IMR-90 (cell line): ENCODE measurements at regions not wholly inside any gene's neighbourhood (a gene's known extent, or its start where the extent isn't known, plus 50 kb on each side); places are given as distances from the start of the nearest gene placed in this dataset.

Source experiments
- ATAC-seq: fragments of 200-7000 bp; cut with Tn5 transposase; 2 replicates; pipeline ENCODE4 v1.9.1; 2020; ENCODE audit warnings: low read depth, mild to moderate bottlenecking, moderate library complexity
- BruUV-seq: library from RNA; stranded (reverse); fragments of 400-500 nt; replicated peaks from 2 replicates; lab custom pipeline; 2021; lab: Mats Ljungman, UMichigan
- CTCF ChIA-PET: fragments of 300-600 bp; formaldehyde crosslinking; extraction: SDS; loops from one replicate; lab custom pipeline; 2021; ENCODE audit warnings: antibody characterized with exemption; lab: Yijun Ruan, JAX
- POLR2A ChIA-PET: fragments of 300-600 bp; sonication (Branson Sonifier 250); formaldehyde crosslinking; loops from one replicate; lab custom pipeline; 2022; ENCODE audit warnings: antibody characterized with exemption; ENCODE audit not compliant: unreplicated experiment; lab: Charles Lee
- DNase-seq: peaks from one replicate; pipeline ENCODE4 v3.0.0; 2013
- H2AFZ ChIP-seq: replicated peaks from 2 replicates; pipeline ENCODE3; 2013; ENCODE audit warnings: low read length, mild to moderate bottlenecking; ENCODE audit not compliant: poor library complexity
- H2AK5ac ChIP-seq: 2 replicates; pipeline ENCODE4 v1.6.1; 2013; ENCODE audit warnings: low read depth, low read length, inconsistent platforms
- H2AK9ac ChIP-seq: replicated peaks from 2 replicates; pipeline ENCODE3; 2013; ENCODE audit warnings: mild to moderate bottlenecking, low read depth, low read length, moderate library complexity; ENCODE audit not compliant: poor library complexity
- H2BK120ac ChIP-seq: 2 replicates; pipeline ENCODE4 v1.6.1; 2013; ENCODE audit warnings: low read depth, low read length, inconsistent platforms
- H2BK15ac ChIP-seq: 3 replicates; pipeline ENCODE4 v1.6.1; 2013; ENCODE audit warnings: low read depth, low read length, inconsistent platforms
- H2BK20ac ChIP-seq: 2 replicates; pipeline ENCODE4 v1.6.1; 2013; ENCODE audit warnings: low read depth, mild to moderate bottlenecking, inconsistent platforms, low read length, moderate library complexity
- H2BK5ac ChIP-seq: 2 replicates; pipeline ENCODE4 v1.6.1; 2013; ENCODE audit warnings: mild to moderate bottlenecking, low read depth, low read length, inconsistent platforms; ENCODE audit not compliant: poor library complexity, severe bottlenecking
- H3K14ac ChIP-seq: replicated peaks from 2 replicates; pipeline ENCODE4 v1.6.1; 2013; ENCODE audit warnings: low read depth, low read length, inconsistent platforms
- H3K18ac ChIP-seq: 2 replicates; pipeline ENCODE4 v1.6.1; 2013; ENCODE audit warnings: low read depth, low read length, control low read depth
- H3K23ac ChIP-seq: 2 replicates; pipeline ENCODE4 v1.6.1; 2013; ENCODE audit warnings: low read depth, low read length, inconsistent platforms
- H3K27ac ChIP-seq: 2 replicates; pipeline ENCODE4 v1.5.1; 2013; ENCODE audit warnings: mild to moderate bottlenecking, control low read depth, low read length; ENCODE audit not compliant: insufficient read depth
- H3K27me3 ChIP-seq: 2 replicates; pipeline ENCODE4 v1.6.1; 2013; ENCODE audit warnings: low read length; ENCODE audit not compliant: control insufficient read depth, insufficient read depth
- H3K36me3 ChIP-seq: 2 replicates; pipeline ENCODE4 v1.6.1; 2013; ENCODE audit warnings: low read length, mixed read lengths; ENCODE audit not compliant: control insufficient read depth, insufficient read depth
- H3K4ac ChIP-seq: 2 replicates; pipeline ENCODE4 v1.6.1; 2013; ENCODE audit warnings: low read depth, low read length, inconsistent platforms
- H3K4me1 ChIP-seq: 2 replicates; pipeline ENCODE4 v1.6.1; 2013; ENCODE audit warnings: low read length, mixed read lengths; ENCODE audit not compliant: control insufficient read depth, insufficient read depth
- H3K4me2 ChIP-seq: 2 replicates; pipeline ENCODE4 v1.6.1; 2013; ENCODE audit warnings: low read depth, mild to moderate bottlenecking, control low read depth, low read length, moderate library complexity
- H3K4me3 ChIP-seq: 2 replicates; pipeline ENCODE4 v1.5.1; 2013; ENCODE audit warnings: low read depth, mild to moderate bottlenecking, control low read depth, low read length, moderate library complexity; ENCODE audit not compliant: insufficient read depth
- H3K56ac ChIP-seq: 2 replicates; pipeline ENCODE4 v1.6.1; 2013; ENCODE audit warnings: low read length, inconsistent platforms; ENCODE audit not compliant: insufficient read depth; ENCODE audit errors: extremely low read depth
- H3K79me1 ChIP-seq, 2 experiments: 2 replicates each; pipeline ENCODE4 v1.6.1; 2013; ENCODE audit warnings: low read length in 2 of 2, inconsistent platforms in 1 of 2, low read depth in 1 of 2
- H3K9ac ChIP-seq: 2 replicates; pipeline ENCODE4 v1.6.1; 2013; ENCODE audit warnings: low read depth, low read length, control low read depth
- H3K9me1 ChIP-seq: 2 replicates; pipeline ENCODE4 v1.6.1; 2013; ENCODE audit warnings: low read length, inconsistent platforms; ENCODE audit not compliant: insufficient read depth
- H3K9me3 ChIP-seq: 2 replicates; pipeline ENCODE4 v1.6.1; 2013; ENCODE audit warnings: low read length; ENCODE audit not compliant: control insufficient read depth, insufficient read depth
- H4K20me1 ChIP-seq: 2 replicates; pipeline ENCODE4 v1.6.1; 2013; ENCODE audit warnings: low read length, inconsistent platforms; ENCODE audit not compliant: insufficient read depth
- H4K5ac ChIP-seq: 2 replicates; pipeline ENCODE4 v1.6.1; 2013; ENCODE audit warnings: mild to moderate bottlenecking, low read depth, low read length, control low read depth
- H4K8ac ChIP-seq, 2 experiments: 2 replicates each; pipeline ENCODE4 v1.6.1; 2013; ENCODE audit warnings: low read depth in 2 of 2, low read length in 2 of 2, control low read depth in 1 of 2, inconsistent platforms in 1 of 2
- H4K91ac ChIP-seq: 2 replicates; pipeline ENCODE4 v1.6.1; 2013; ENCODE audit warnings: low read depth, low read length, inconsistent platforms; ENCODE audit not compliant: insufficient read depth
- BHLHE40 ChIP-seq: fragments of 150-350 bp; IDR thresholded peaks from 2 replicates; pipeline ENCODE4 v1.6.1; 2016; ENCODE audit warnings: mild to moderate bottlenecking, low read depth, low read length
- CEBPB ChIP-seq: IDR thresholded peaks from 2 replicates; pipeline ENCODE4 v1.6.1; 2012; ENCODE audit warnings: low read depth, low read length, improper control_type of control experiment
- CHD1 ChIP-seq: IDR thresholded peaks from 2 replicates; pipeline ENCODE4 v1.6.1; 2012; ENCODE audit warnings: low read depth, low read length, improper control_type of control experiment
- CTCF ChIP-seq: conservative IDR thresholded peaks from 2 replicates; pipeline ENCODE4 v1.5.1; 2012; ENCODE audit warnings: mild to moderate bottlenecking, low read depth, low read length, improper control_type of control experiment
- ELK1 ChIP-seq: fragments of 150-350 bp; IDR thresholded peaks from 2 replicates; pipeline ENCODE4 v1.6.1; 2016; ENCODE audit warnings: low read depth, mild to moderate bottlenecking, low read length, moderate library complexity, borderline replicate concordance
- FOS ChIP-seq: fragments of 150-350 bp; IDR thresholded peaks from 2 replicates; pipeline ENCODE4 v1.6.1; 2016; ENCODE audit warnings: low read depth, low read length
- MAFK ChIP-seq: IDR thresholded peaks from 2 replicates; pipeline ENCODE4 v1.6.1; 2012; ENCODE audit warnings: low read depth, low read length, improper control_type of control experiment
- MAZ ChIP-seq: IDR thresholded peaks from 2 replicates; pipeline ENCODE4 v1.6.1; 2012; ENCODE audit warnings: low read depth, mild to moderate bottlenecking, low read length, improper control_type of control experiment, moderate library complexity, borderline replicate concordance
- MXI1 ChIP-seq: IDR thresholded peaks from 2 replicates; pipeline ENCODE4 v1.6.1; 2012; ENCODE audit warnings: low read depth, mild to moderate bottlenecking, low read length, moderate library complexity, borderline replicate concordance
- NFE2L2 ChIP-seq: fragments of 150-350 bp; IDR thresholded peaks from 2 replicates; pipeline ENCODE4 v1.6.1; 2016; ENCODE audit warnings: low read depth, mild to moderate bottlenecking, low read length
- POLR2A ChIP-seq: IDR thresholded peaks from 2 replicates; pipeline ENCODE4 v1.6.1; 2012; ENCODE audit warnings: mild to moderate bottlenecking, low read depth, low read length
- RAD21 ChIP-seq: IDR thresholded peaks from 2 replicates; pipeline ENCODE4 v1.6.1; 2012; ENCODE audit warnings: low read length, improper control_type of control experiment
- RCOR1 ChIP-seq: IDR thresholded peaks from 2 replicates; pipeline ENCODE4 v1.6.1; 2012; ENCODE audit warnings: mild to moderate bottlenecking, low read length, improper control_type of control experiment; ENCODE audit not compliant: insufficient replicate concordance
- RFX5 ChIP-seq: IDR thresholded peaks from 2 replicates; pipeline ENCODE4 v1.8.0; 2012; ENCODE audit warnings: low read depth, mild to moderate bottlenecking, low read length, moderate library complexity
- SMC3 ChIP-seq: fragments of 150-350 bp; IDR thresholded peaks from 2 replicates; pipeline ENCODE4 v1.6.1; 2016; ENCODE audit warnings: low read depth, mild to moderate bottlenecking, antibody characterized with exemption, low read length, moderate library complexity
- USF2 ChIP-seq: fragments of 150-350 bp; IDR thresholded peaks from 2 replicates; pipeline ENCODE4 v1.6.1; 2017; ENCODE audit warnings: mild to moderate bottlenecking, antibody characterized with exemption, low read length, low read depth
- WGBS, 2 experiments: methylation state at CpG; one replicate each; pipeline versions ENCODE4 v1.1.5 to v1.1.7; 2013; ENCODE audit warnings: missing lambda C conversion rate in 2 of 2; ENCODE audit not compliant: insufficient read length in 1 of 2; ENCODE audit errors: extremely low coverage in 2 of 2; 5-methylcytosine and 5-hydroxymethylcytosine counted together
- dilution Hi-C: fragments of 300-500 bp; cut with HindIII; formaldehyde crosslinking; loops from one replicate; pipeline ENCODE4 v1.14.3; 2018; ENCODE audit warnings: low sequenced_read_pairs; ENCODE audit not compliant: unreplicated experiment
- in situ Hi-C: fragments of 300-500 bp; cut with MboI; formaldehyde crosslinking; loops from 3 replicates; pipeline ENCODE4 v1.14.3; 2019; ENCODE audit warnings: low sequenced_read_pairs, inconsistent platforms, mixed read lengths
- intact Hi-C: fragments of 100-400 bp; cut with micrococcal nuclease; formaldehyde crosslinking; loops from 2 replicates; pipeline ENCODE4 v1.10.0; 2022

GRCh38 chr2:52341732-52342131 is 1309.8 kb upstream of the NRXN1 start:
- CTCF ChIA-PET: no interaction called here
- H2BK15ac ChIP-seq: peak overlapping the region; percentile 36; the same call in 1 of the 3 replicates
- H4K8ac ChIP-seq: no peak overlapping the region
- H3K9ac ChIP-seq: no peak overlapping the region
- no TSS peak for BruUV-seq
- H2AK5ac ChIP-seq: peak overlapping the region; percentile 41; the same call in 1 of the 2 replicates
- no peaks in the 10 kb centered on the region for H3K27me3 ChIP-seq
- TF ChIP-seq FOS: no peak
- no peak for TF ChIP-seq CEBPB
- TF ChIP-seq NFE2L2: no peak
- TF ChIP-seq CTCF: no peak
- TF ChIP-seq RCOR1: no peak
- TF ChIP-seq USF2: no peak
- no peak for TF ChIP-seq BHLHE40
- no peak for TF ChIP-seq MAFK
- no peak for TF ChIP-seq RFX5
- no peak for TF ChIP-seq SMC3
- no peak for TF ChIP-seq MAZ
- no peak for TF ChIP-seq ELK1
- TF ChIP-seq RAD21: no peak
- TF ChIP-seq MXI1: no peak
- no peak for TF ChIP-seq CHD1
- no peak for TF ChIP-seq POLR2A
- no peak for DNase-seq
- 0 out of 2 replicates have a peak overlapping the region, but pooled peaks have one; percentile 72 for H4K5ac ChIP-seq
- peaks cover 4% of the 10 kb centered on the region; the same call in 1 of the 2 replicates for H3K9me1 ChIP-seq
- H3K18ac ChIP-seq: peak overlapping the region; percentile 82
- H3K79me1 ChIP-seq: no peaks in the 10 kb centered on the region
- H2AFZ ChIP-seq: no peak overlapping the region
- no peaks in the 10 kb centered on the region for H3K9me3 ChIP-seq
- ATAC-seq: no peak
- H3K27ac ChIP-seq: no peak overlapping the region
- dilution Hi-C loops (no loop called here), in situ Hi-C loops (no loop called here), intact Hi-C loops (no loop called here)
- H3K4ac ChIP-seq: no peak overlapping the region
- H3K36me3 ChIP-seq: no peaks in the 10 kb centered on the region
- WGBS, 2 experiments: no CpG with 5 or more reads among the region's 3 CpGs
- no peak overlapping the region for H3K56ac ChIP-seq
- H2BK5ac ChIP-seq: no peak overlapping the region
- H3K4me2 ChIP-seq: no peak overlapping the region
- no peaks in the 10 kb centered on the region for H4K20me1 ChIP-seq
- H3K4me3 ChIP-seq: no peak overlapping the region
- peak overlapping the region; percentile 69 for H2BK20ac ChIP-seq
- H3K4me1 ChIP-seq: peaks cover 2% of the 10 kb centered on the region
- no peak overlapping the region for H2AK9ac ChIP-seq
- no peak overlapping the region for H3K23ac ChIP-seq
- peak overlapping the region; percentile 53; the same call in 1 of the 2 replicates for H2BK120ac ChIP-seq
- peak overlapping the region; percentile 40; the same call in 1 of the 2 replicates for H4K91ac ChIP-seq
- POLR2A ChIA-PET: no interaction called here
- no peak overlapping the region for H3K14ac ChIP-seq
